ENCODE measurements at regions not wholly inside any gene's neighbourhood (a gene's known extent, or its start where the extent isn't known, plus 50 kb on each side); places are given as distances from the start of the nearest gene placed in this dataset.

GRCh38 chr3:16024548-16024947 lies 149.9 kb upstream of the GALNT15 start:
- H3K36me3 ChIP-seq (replicated peaks in 1 of 2; ENCODE audit: control insufficient read depth in 1 of 2, insufficient read depth in 2 of 2, low read length in 2 of 2): no peaks in the 10 kb centered on the region
- H3K27ac ChIP-seq (ENCODE audit: low read depth in 1 of 2, low read length in 2 of 2): no peak overlapping the region
- no peak overlapping the region for H3K4me2 ChIP-seq (replicated peaks; ENCODE audit: extremely low read depth, low read length, poor library complexity, severe bottlenecking)
- no peaks in the 10 kb centered on the region for H3K27me3 ChIP-seq (ENCODE audit: control insufficient read depth in 2 of 2, insufficient read depth in 2 of 2, low read length in 2 of 2)
- intact Hi-C loops (cut with micrococcal nuclease): no loop called here
- Mint-ChIP-seq H3K27ac (no peak overlapping the region), H3K27me3 (ENCODE audit: low read depth in 3 of 3) (peaks cover 3 to 7% (median 6%) of the 10 kb centered on the region in 3 donors), H3K9me3 (peaks cover 0 to 11% (median 2%) of the 10 kb centered on the region in 7 donors), H3K4me1 (no peaks in the 10 kb centered on the region), H3K4me3 (no peak overlapping the region), H3K36me3 (no peaks in the 10 kb centered on the region)
- H2AFZ ChIP-seq (ENCODE audit: insufficient read depth, low read depth, low read length, poor library complexity, severe bottlenecking): no peak overlapping the region
- no peak overlapping the region for H3K9ac ChIP-seq (ENCODE audit: insufficient read depth, low read length, poor library complexity, severe bottlenecking)
- 91% methylated on average over 1 of the region's 1 CpG for WGBS (ENCODE audit: insufficient coverage)
- H3K9me3 ChIP-seq (replicated peaks in 1 of 2; ENCODE audit: control insufficient read depth in 1 of 2, insufficient read depth in 1 of 2, low read length in 2 of 2): no peaks in the 10 kb centered on the region
- H3K4me1 ChIP-seq (ENCODE audit: control insufficient read depth in 1 of 2, insufficient read depth in 2 of 2, low read length in 2 of 2): no peaks in the 10 kb centered on the region
- TF ChIP-seq, protein P1, sequence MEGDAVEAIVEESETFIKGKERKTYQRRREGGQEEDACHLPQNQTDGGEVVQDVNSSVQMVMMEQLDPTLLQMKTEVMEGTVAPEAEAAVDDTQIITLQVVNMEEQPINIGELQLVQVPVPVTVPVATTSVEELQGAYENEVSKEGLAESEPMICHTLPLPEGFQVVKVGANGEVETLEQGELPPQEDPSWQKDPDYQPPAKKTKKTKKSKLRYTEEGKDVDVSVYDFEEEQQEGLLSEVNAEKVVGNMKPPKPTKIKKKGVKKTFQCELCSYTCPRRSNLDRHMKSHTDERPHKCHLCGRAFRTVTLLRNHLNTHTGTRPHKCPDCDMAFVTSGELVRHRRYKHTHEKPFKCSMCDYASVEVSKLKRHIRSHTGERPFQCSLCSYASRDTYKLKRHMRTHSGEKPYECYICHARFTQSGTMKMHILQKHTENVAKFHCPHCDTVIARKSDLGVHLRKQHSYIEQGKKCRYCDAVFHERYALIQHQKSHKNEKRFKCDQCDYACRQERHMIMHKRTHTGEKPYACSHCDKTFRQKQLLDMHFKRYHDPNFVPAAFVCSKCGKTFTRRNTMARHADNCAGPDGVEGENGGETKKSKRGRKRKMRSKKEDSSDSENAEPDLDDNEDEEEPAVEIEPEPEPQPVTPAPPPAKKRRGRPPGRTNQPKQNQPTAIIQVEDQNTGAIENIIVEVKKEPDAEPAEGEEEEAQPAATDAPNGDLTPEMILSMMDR (IDR thresholded peaks at IDR 0.05): no peak
- no peaks in the 10 kb centered on the region for H3K79me2 ChIP-seq (ENCODE audit: insufficient read depth, low read length)
- H4K20me1 ChIP-seq (ENCODE audit: insufficient read depth, low read length): no peaks in the 10 kb centered on the region
- no peak for DNase-seq
- H3K4me3 ChIP-seq (replicated peaks in 1 of 3; ENCODE audit: low read depth in 2 of 3, low read length in 3 of 3): no peak overlapping the region

DNA sequence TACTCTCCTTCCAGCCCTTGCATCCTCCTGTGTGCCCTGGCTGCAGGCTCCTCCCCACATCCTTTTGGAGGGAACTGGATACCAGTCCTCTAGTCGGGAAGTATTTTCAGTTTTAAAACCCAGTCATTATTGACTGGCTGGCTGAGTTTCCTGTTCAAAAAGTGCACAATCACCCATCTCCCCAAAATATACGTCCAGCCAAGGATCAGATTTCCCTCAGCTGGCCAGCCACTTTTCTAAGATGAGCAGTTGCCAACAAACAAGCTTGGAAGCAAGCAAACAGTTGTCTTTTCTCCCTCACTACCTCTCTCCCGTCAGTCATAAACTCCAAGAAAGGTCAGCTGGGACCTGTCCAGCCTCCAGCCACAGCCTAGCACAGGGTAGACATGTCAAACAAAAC lies 147.7 kb upstream of the GALNT15 start:
- H4K20me1 ChIP-seq (ENCODE audit: insufficient read depth, low read length): no peaks in the 10 kb centered on the region
- TF ChIP-seq, protein P1 (IDR thresholded peaks at IDR 0.05): no peak
- no peaks in the 10 kb centered on the region for H3K4me1 ChIP-seq (ENCODE audit: control insufficient read depth in 1 of 2, insufficient read depth in 2 of 2, low read length in 2 of 2)
- no peaks in the 10 kb centered on the region for H3K79me2 ChIP-seq (ENCODE audit: insufficient read depth, low read length)
- intact Hi-C loops (cut with micrococcal nuclease): no loop called here
- no peaks in the 10 kb centered on the region for H3K27me3 ChIP-seq (ENCODE audit: control insufficient read depth in 2 of 2, insufficient read depth in 2 of 2, low read length in 2 of 2)
- WGBS (ENCODE audit: insufficient coverage): 50% methylated on average over 2 of the region's 3 CpGs
- no peaks in the 10 kb centered on the region for H3K4me1 Mint-ChIP-seq
- H3K27ac ChIP-seq (ENCODE audit: low read depth in 1 of 2, low read length in 2 of 2): no peak overlapping the region
- H3K9me3 Mint-ChIP-seq: peaks cover 0 to 11% (median 2%) of the 10 kb centered on the region in 7 donors
- H3K9me3 ChIP-seq (replicated peaks in 1 of 2; ENCODE audit: control insufficient read depth in 1 of 2, insufficient read depth in 1 of 2, low read length in 2 of 2): no peaks in the 10 kb centered on the region
- H3K4me2 ChIP-seq (replicated peaks; ENCODE audit: extremely low read depth, low read length, poor library complexity, severe bottlenecking): no peak overlapping the region
- no peak overlapping the region for H3K4me3 Mint-ChIP-seq
- no peak overlapping the region for H2AFZ ChIP-seq (ENCODE audit: insufficient read depth, low read depth, low read length, poor library complexity, severe bottlenecking)
- no peak overlapping the region for H3K4me3 ChIP-seq (replicated peaks in 1 of 3; ENCODE audit: low read depth in 2 of 3, low read length in 3 of 3)
- no peak overlapping the region for H3K9ac ChIP-seq (ENCODE audit: insufficient read depth, low read length, poor library complexity, severe bottlenecking)
- H3K36me3 ChIP-seq (replicated peaks in 1 of 2; ENCODE audit: control insufficient read depth in 1 of 2, insufficient read depth in 2 of 2, low read length in 2 of 2): no peaks in the 10 kb centered on the region
- no peak for DNase-seq
- peaks cover 3 to 6% (median 5%) of the 10 kb centered on the region in 3 donors for H3K27me3 Mint-ChIP-seq (ENCODE audit: low read depth in 3 of 3)
- no peaks in the 10 kb centered on the region for H3K36me3 Mint-ChIP-seq
- H3K27ac Mint-ChIP-seq: no peak overlapping the region

All from CD14-positive monocyte (primary cell).